GM23338 (cell line): ENCODE measurements at regions not wholly inside any gene's neighbourhood (a gene's known extent, or its start where the extent isn't known, plus 50 kb on each side); places are given as distances from the start of the nearest gene placed in this dataset.

Experiments
- ATAC-seq: fragments of 200-7000 bp; cut with Tn5 transposase; 3 replicates; pipeline ENCODE4 v1.9.1; 2020
- DNase-seq: peaks from one replicate; pipeline ENCODE4 v3.0.0-alpha.2; 2015; ENCODE audit warnings: low spot score
- H2AFZ ChIP-seq: fragments of 200-600 bp; sonication (generic); 2 replicates; pipeline ENCODE4 v1.8.0; 2016; ENCODE audit warnings: antibody characterized with exemption, mild to moderate bottlenecking, moderate library complexity
- H3F3A ChIP-seq: fragments of 200-600 bp; sonication (generic); replicated peaks from 2 replicates; pipeline ENCODE4 v1.8.0; 2017; ENCODE audit warnings: antibody characterized with exemption, mixed run types, low read depth
- H3K27ac ChIP-seq: fragments of 200-600 bp; sonication (generic); 2 replicates; pipeline ENCODE4 v1.6.1; 2016; ENCODE audit warnings: low read depth
- H3K27me3 ChIP-seq: fragments of 200-600 bp; sonication (generic); 2 replicates; pipeline ENCODE4 v1.8.0; 2016; ENCODE audit warnings: mild to moderate bottlenecking, mixed run types, moderate library complexity; ENCODE audit not compliant: insufficient read depth
- H3K36me3 ChIP-seq: fragments of 200-600 bp; sonication (generic); 2 replicates; pipeline ENCODE4 v1.8.0; 2016; ENCODE audit warnings: mild to moderate bottlenecking; ENCODE audit not compliant: insufficient read depth
- H3K4me1 ChIP-seq: fragments of 200-600 bp; sonication (generic); 2 replicates; pipeline ENCODE4 v1.8.0; 2016; ENCODE audit warnings: mild to moderate bottlenecking, moderate library complexity; ENCODE audit not compliant: insufficient read depth
- H3K4me2 ChIP-seq: fragments of 200-600 bp; sonication (generic); 2 replicates; pipeline ENCODE4 v1.7.1; 2017; ENCODE audit warnings: mixed run types
- H3K4me3 ChIP-seq: fragments of 200-600 bp; sonication (generic); 2 replicates; pipeline ENCODE4 v1.6.1; 2016; ENCODE audit warnings: mixed run types
- H3K79me2 ChIP-seq: fragments of 200-600 bp; sonication (generic); replicated peaks from 2 replicates; pipeline ENCODE4 v1.8.0; 2017; ENCODE audit warnings: mild to moderate bottlenecking; ENCODE audit not compliant: insufficient read depth
- H3K9me2 ChIP-seq: fragments of 200-600 bp; sonication (generic); 2 replicates; pipeline ENCODE4 v1.8.0; 2017; ENCODE audit not compliant: insufficient read depth
- H4K20me1 ChIP-seq: fragments of 200-600 bp; sonication (generic); replicated peaks from 2 replicates; pipeline ENCODE4 v1.8.0; 2017; ENCODE audit warnings: mild to moderate bottlenecking; ENCODE audit not compliant: insufficient read depth
- H3K27ac Mint-ChIP-seq: 2 replicates; pipeline ENCODE4 v1.8.0; 2020; ENCODE audit warnings: inconsistent platforms, mild to moderate bottlenecking, moderate library complexity, mixed read lengths
- H3K27me3 Mint-ChIP-seq: 3 replicates; pipeline ENCODE4 v1.8.0; 2022; ENCODE audit warnings: low read depth, mild to moderate bottlenecking, moderate library complexity, mixed read lengths, inconsistent platforms; ENCODE audit not compliant: insufficient read depth, poor library complexity
- H3K36me3 Mint-ChIP-seq: 3 replicates; pipeline ENCODE4 v1.8.0; 2021; ENCODE audit warnings: low read depth, mild to moderate bottlenecking, inconsistent platforms, moderate library complexity, mixed read lengths
- H3K4me1 Mint-ChIP-seq: 3 replicates; pipeline ENCODE4 v1.8.0; 2020; ENCODE audit warnings: mild to moderate bottlenecking, inconsistent platforms, mixed read lengths
- H3K4me3 Mint-ChIP-seq: 3 replicates; pipeline ENCODE4 v1.8.0; 2021; ENCODE audit warnings: moderate library complexity, mild to moderate bottlenecking, inconsistent platforms, mixed read lengths
- H3K9me3 Mint-ChIP-seq: 3 replicates; pipeline ENCODE4 v1.8.0; 2020; ENCODE audit warnings: moderate library complexity, mild to moderate bottlenecking, inconsistent platforms, mixed read lengths
- CREB1 ChIP-seq: fragments of 250-450 bp; sonication (Bioruptor Pico); IDR thresholded peaks from 2 replicates; pipeline ENCODE4 v1.5.0; 2020; ENCODE audit warnings: low read depth, mild to moderate bottlenecking, moderate library complexity
- JUNB ChIP-seq: IDR thresholded peaks from one replicate; pipeline ENCODE4 v1.6.1; 2016; ENCODE audit warnings: antibody characterized with exemption; ENCODE audit not compliant: unreplicated experiment
- NANOG ChIP-seq: IDR thresholded peaks from 2 replicates; pipeline ENCODE4 v1.6.1; 2016; ENCODE audit warnings: antibody characterized with exemption, borderline replicate concordance
- POLR2AphosphoS5 ChIP-seq: IDR thresholded peaks from 2 replicates; pipeline ENCODE4 v1.6.1; 2016; ENCODE audit warnings: antibody characterized with exemption, low read depth
- ZNF462 ChIP-seq: fragments of 250-450 bp; sonication (Bioruptor Pico); IDR thresholded peaks from 2 replicates; pipeline ENCODE4 v1.5.0; 2020; ENCODE audit warnings: mild to moderate bottlenecking, moderate library complexity
- TF ChIP-seq, protein P1 (sequence below): IDR thresholded peaks from 2 replicates; pipeline ENCODE4 v1.6.1; 2016; ENCODE audit warnings: antibody characterized with exemption

GRCh38 chr1:195241066-195241465 lies 1367.2 kb downstream of the KCNT2 start:
- Mint-ChIP-seq H3K27me3 (no peaks in the 10 kb centered on the region), H3K4me1 (no peaks in the 10 kb centered on the region), H3K27ac (no peak overlapping the region), H3K9me3 (peaks cover 21% of the 10 kb centered on the region), H3K36me3 (peaks cover 12% of the 10 kb centered on the region; the same call in 1 of the 3 replicates), H3K4me3 (no peak overlapping the region)
- no peaks in the 10 kb centered on the region for H4K20me1 ChIP-seq
- H3K4me3 ChIP-seq: no peak overlapping the region
- H3K27ac ChIP-seq: no peak overlapping the region
- H2AFZ ChIP-seq: no peak overlapping the region
- TF ChIP-seq CREB1 (CRISPR knock-in tag): no peak
- TF ChIP-seq ZNF462 (CRISPR knock-in tag): no peak
- no peak for TF ChIP-seq POLR2AphosphoS5
- no peaks in the 10 kb centered on the region for H3K4me1 ChIP-seq
- no peaks in the 10 kb centered on the region for H3K79me2 ChIP-seq
- no peaks in the 10 kb centered on the region for H3K36me3 ChIP-seq
- peaks cover 3% of the 10 kb centered on the region for H3K9me2 ChIP-seq
- DNase-seq (no peak), ATAC-seq (no peak)
- H3K4me2 ChIP-seq: no peak overlapping the region
- no peaks in the 10 kb centered on the region for H3K27me3 ChIP-seq
- no peaks in the 10 kb centered on the region for H3F3A ChIP-seq

DNA sequence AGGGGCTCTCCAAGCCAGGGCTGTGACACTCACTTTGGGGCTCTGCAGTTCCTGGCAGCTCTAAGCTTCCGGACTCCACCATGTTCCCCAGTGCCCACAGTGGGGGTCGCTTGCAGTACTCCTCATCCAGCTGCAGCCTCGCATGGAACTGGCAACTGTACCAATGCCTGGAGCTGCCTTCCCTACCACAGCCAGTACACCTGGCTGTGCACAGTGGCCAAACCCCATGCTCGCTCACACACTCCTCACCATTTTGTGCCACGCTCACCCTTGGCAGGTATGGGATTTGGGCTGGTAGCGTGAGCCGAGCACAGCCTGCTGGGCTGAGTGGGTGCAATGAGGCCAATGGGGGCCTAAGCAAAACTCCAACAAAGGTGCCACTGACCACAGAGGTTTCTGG lies 1369.9 kb downstream of the KCNT2 start:
- H3K4me3 ChIP-seq: no peak overlapping the region
- H3K4me3 Mint-ChIP-seq: no peak overlapping the region
- no peaks in the 10 kb centered on the region for H3K79me2 ChIP-seq
- H3K4me1 ChIP-seq: no peaks in the 10 kb centered on the region
- H3K4me1 Mint-ChIP-seq: no peaks in the 10 kb centered on the region
- H2AFZ ChIP-seq: no peak overlapping the region
- DNase-seq (no peak), ATAC-seq (no peak)
- no peaks in the 10 kb centered on the region for H3F3A ChIP-seq
- no peaks in the 10 kb centered on the region for H3K27me3 Mint-ChIP-seq
- H3K36me3 ChIP-seq: no peaks in the 10 kb centered on the region
- H3K36me3 Mint-ChIP-seq: peaks cover 12% of the 10 kb centered on the region; the same call in 1 of the 3 replicates
- H3K27ac Mint-ChIP-seq: no peak overlapping the region
- H3K27ac ChIP-seq: no peak overlapping the region
- H4K20me1 ChIP-seq: no peaks in the 10 kb centered on the region
- peaks cover 21% of the 10 kb centered on the region for H3K9me3 Mint-ChIP-seq
- no peak overlapping the region for H3K4me2 ChIP-seq
- peaks cover 3% of the 10 kb centered on the region for H3K9me2 ChIP-seq
- no peaks in the 10 kb centered on the region for H3K27me3 ChIP-seq
- TF ChIP-seq, protein P1, sequence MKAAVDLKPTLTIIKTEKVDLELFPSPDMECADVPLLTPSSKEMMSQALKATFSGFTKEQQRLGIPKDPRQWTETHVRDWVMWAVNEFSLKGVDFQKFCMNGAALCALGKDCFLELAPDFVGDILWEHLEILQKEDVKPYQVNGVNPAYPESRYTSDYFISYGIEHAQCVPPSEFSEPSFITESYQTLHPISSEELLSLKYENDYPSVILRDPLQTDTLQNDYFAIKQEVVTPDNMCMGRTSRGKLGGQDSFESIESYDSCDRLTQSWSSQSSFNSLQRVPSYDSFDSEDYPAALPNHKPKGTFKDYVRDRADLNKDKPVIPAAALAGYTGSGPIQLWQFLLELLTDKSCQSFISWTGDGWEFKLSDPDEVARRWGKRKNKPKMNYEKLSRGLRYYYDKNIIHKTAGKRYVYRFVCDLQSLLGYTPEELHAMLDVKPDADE: no peak
- no peak for TF ChIP-seq CREB1 (CRISPR knock-in tag)
- no peak for TF ChIP-seq JUNB
- TF ChIP-seq ZNF462 (CRISPR knock-in tag): no peak
- no peak for TF ChIP-seq NANOG
